K562 (cell line): ENCODE measurements at regions not wholly inside any gene's neighbourhood (a gene's known extent, or its start where the extent isn't known, plus 50 kb on each side); places are given as distances from the start of the nearest gene placed in this dataset.

Experiments
- ATAC-seq: fragments of 200-7000 bp; cut with Tn5 transposase; 3 replicates; pipeline ENCODE4 v1.9.1; 2020; ENCODE audit warnings: moderate library complexity
- BruUV-seq: library from RNA; stranded (reverse); fragments of 400-500 nt; replicated peaks from 2 replicates; lab custom pipeline; 2021; lab: Mats Ljungman, UMichigan
- CTCF ChIA-PET: fragments of 300-600 bp; formaldehyde crosslinking; extraction: SDS; loops from one replicate; lab custom pipeline; 2021; ENCODE audit warnings: low intra/inter-chr PET ratio; lab: Yijun Ruan, JAX
- POLR2A ChIA-PET: fragments of 300-600, 350-650 bp; sonication (Branson Sonifier 250); formaldehyde crosslinking; extraction: SDS; loops from one replicate; lab custom pipeline; 2021; ENCODE audit warnings: antibody characterized with exemption, inconsistent platforms; lab: Yijun Ruan, JAX
- DNase-seq, 4 experiments: peaks; one replicate each; pipeline versions ENCODE4 v3.0.0 to v3.0.0-alpha.2; 2011 to 2018; ENCODE audit warnings: low spot score in 3 of 4, mixed read lengths in 3 of 4; ENCODE audit errors: extremely low read depth in 1 of 4
- FAIRE-seq: peaks from 2 replicates; lab custom pipeline; 2011; peaks lifted over from hg19 to GRCh38; lab: Jason Lieb, UNC
- H2AFZ ChIP-seq: 2 replicates; pipeline ENCODE4 v1.6.0; 2011; ENCODE audit warnings: low read depth, low read length, control low read depth, inconsistent platforms
- H3K27ac ChIP-seq: fragments of 200-600 bp; 3 replicates; pipeline ENCODE4 v1.8.0; 2011; ENCODE audit warnings: low read depth, mild to moderate bottlenecking, control low read depth, inconsistent platforms, low read length, moderate library complexity, mixed read lengths; ENCODE audit errors: extremely low read depth
- H3K27me3 ChIP-seq, 2 experiments: fragments of 300-600 bp in 1 of 2; 2 replicates in 1 of 2; 3 replicates in 1 of 2; pipeline versions ENCODE4 v1.6.0 to v1.8.0; 2011; ENCODE audit warnings: inconsistent platforms in 2 of 2, low read length in 2 of 2, mild to moderate bottlenecking in 1 of 2, mixed read lengths in 1 of 2, moderate library complexity in 1 of 2; ENCODE audit not compliant: control insufficient read depth in 2 of 2, insufficient read depth in 2 of 2
- H3K36me3 ChIP-seq: fragments of 300-600 bp; 3 replicates; pipeline ENCODE4 v1.8.0; 2011; ENCODE audit warnings: mild to moderate bottlenecking, low read length, inconsistent platforms; ENCODE audit not compliant: control insufficient read depth, insufficient read depth
- H3K4me1 ChIP-seq, 2 experiments: fragments of 200-600 bp in 1 of 2; replicated peaks in 1 of 2; 2 replicates in 1 of 2; 3 replicates in 1 of 2; pipeline versions ENCODE4 v1.5.1 to v1.8.0; 2011; ENCODE audit warnings: inconsistent platforms in 2 of 2, low read length in 2 of 2, mild to moderate bottlenecking in 1 of 2, mixed read lengths in 1 of 2, moderate library complexity in 1 of 2; ENCODE audit not compliant: control insufficient read depth in 2 of 2, insufficient read depth in 2 of 2
- H3K4me2 ChIP-seq: 2 replicates; pipeline ENCODE4 v1.6.1; 2011; ENCODE audit warnings: low read length, control low read depth, inconsistent platforms, mixed read lengths; ENCODE audit not compliant: insufficient read depth
- H3K4me3 ChIP-seq: fragments of 200-600 bp; sonication (generic), shearing (Covaris generic); 2 replicates; pipeline ENCODE4 v1.5.1; 2016; ENCODE audit warnings: control low read depth, inconsistent platforms
- H3K79me2 ChIP-seq: fragments of 200-600 bp; 3 replicates; pipeline ENCODE4 v1.8.0; 2011; ENCODE audit warnings: low read length, inconsistent platforms; ENCODE audit not compliant: control insufficient read depth, insufficient read depth
- H3K9ac ChIP-seq, 2 experiments: 2 replicates each; pipeline versions ENCODE4 v1.6.0 to v1.6.1; 2011; ENCODE audit warnings: low read depth in 2 of 2, low read length in 2 of 2, control low read depth in 1 of 2, inconsistent platforms in 1 of 2, mild to moderate bottlenecking in 1 of 2, mixed read lengths in 1 of 2; ENCODE audit not compliant: insufficient read depth in 1 of 2
- H3K9me1 ChIP-seq: one replicate; pipeline ENCODE4 v1.6.0; 2011; ENCODE audit warnings: inconsistent platforms, mild to moderate bottlenecking, low read length, moderate library complexity; ENCODE audit not compliant: control insufficient read depth, insufficient read depth
- H3K9me3 ChIP-seq: replicated peaks from 2 replicates; pipeline ENCODE4 v1.5.1; 2011; ENCODE audit warnings: low read depth, low read length, inconsistent platforms; ENCODE audit not compliant: control insufficient read depth, insufficient read depth
- H4K20me1 ChIP-seq: replicated peaks from 2 replicates; pipeline ENCODE4 v1.6.1; 2011; ENCODE audit warnings: low read length, inconsistent platforms, mixed read lengths; ENCODE audit not compliant: control insufficient read depth, insufficient read depth
- ARNT ChIP-seq, 2 experiments: fragments of 450-650 bp; IDR thresholded peaks; 2 replicates each; pipeline ENCODE4 v1.6.1; 2016; ENCODE audit warnings: mild to moderate bottlenecking in 1 of 2
- CAMTA2 ChIP-seq: fragments of 250-450 bp; sonication (Bioruptor Pico); conservative IDR thresholded peaks from 2 replicates; pipeline ENCODE4 v1.5.1; 2022
- DACH1 ChIP-seq: fragments of 450-650 bp; IDR thresholded peaks from 2 replicates; pipeline ENCODE4 v1.6.1; 2018; ENCODE audit not compliant: partially characterized antibody
- HNRNPL ChIP-seq: fragments of 200-400 bp; formaldehyde crosslinking; IDR thresholded peaks from 2 replicates; pipeline ENCODE4 v1.6.1; 2017; ENCODE audit warnings: low read depth, mild to moderate bottlenecking, low read length
- MTF1 ChIP-seq: fragments of 250-450 bp; sonication (Bioruptor Pico); IDR thresholded peaks from 2 replicates; pipeline ENCODE4 v1.9.0; 2021; ENCODE audit warnings: moderate library complexity, mild to moderate bottlenecking, inconsistent platforms, borderline replicate concordance
- PTTG1 ChIP-seq: fragments of 450-650 bp; IDR thresholded peaks from 2 replicates; pipeline ENCODE4 v1.6.1; 2016; ENCODE audit warnings: low read depth, mild to moderate bottlenecking, missing genetic modification characterization, missing compliant biosample characterization
- SETDB1 ChIP-seq: IDR thresholded peaks from one replicate; pipeline ENCODE4 v1.6.1; 2012; ENCODE audit warnings: low read length, control low read depth, inconsistent platforms
- TBP ChIP-seq: optimal IDR thresholded peaks from 2 replicates; pipeline ENCODE3; 2011; ENCODE audit warnings: low read depth, low read length, improper control_type of control experiment
- TCFL5 ChIP-seq: fragments of 250-450 bp; sonication (Bioruptor Pico); conservative IDR thresholded peaks from 2 replicates; pipeline ENCODE4 v1.6.1; 2021; ENCODE audit warnings: mild to moderate bottlenecking, moderate library complexity, matching md5 sums
- WGBS: fragments of 100-300 bp; shearing (Covaris generic); methylation state at CpG from one replicate; pipeline ENCODE4 v1.1.6; 2016; ENCODE audit warnings: low coverage, mixed read lengths; ENCODE audit not compliant: insufficient coverage; ENCODE audit errors: missing lambda C conversion rate; 5-methylcytosine and 5-hydroxymethylcytosine counted together
- in situ Hi-C: fragments of 300-500 bp; cut with MboI; formaldehyde crosslinking; loops from 4 replicates; pipeline ENCODE4 v1.15.0; 2018; ENCODE audit warnings: inconsistent platforms, mixed read lengths
- intact Hi-C: fragments of 100-400 bp; cut with micrococcal nuclease; formaldehyde crosslinking; loops from 2 replicates; pipeline ENCODE4 v1.14.2; 2022

DNA sequence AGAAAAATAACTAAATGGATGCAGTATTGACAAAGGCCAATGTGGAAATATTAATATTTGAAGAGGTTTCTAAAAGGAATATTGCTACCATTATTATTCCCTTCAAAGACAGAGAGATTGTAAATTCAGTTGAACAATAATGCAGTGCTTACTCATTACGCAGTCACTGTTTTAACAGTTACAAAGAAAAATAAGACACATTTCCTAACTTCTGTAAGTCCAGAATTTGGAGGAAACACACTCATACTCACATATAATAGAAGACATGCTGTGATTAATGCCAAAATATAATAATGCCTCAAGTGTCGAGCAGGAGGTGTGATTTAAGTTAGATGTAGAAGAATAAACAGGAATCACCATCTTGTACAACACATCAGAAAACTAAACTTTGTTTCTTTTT lies 389.2 kb downstream of the FBXO15 start:
- in situ Hi-C loops: no loop called here
- no peaks in the 10 kb centered on the region for H3K36me3 ChIP-seq
- no peaks in the 10 kb centered on the region for H4K20me1 ChIP-seq
- FAIRE-seq (no peak), ATAC-seq (no peak), DNase-seq (no peak)
- no peaks in the 10 kb centered on the region for H3K4me1 ChIP-seq
- H3K9me1 ChIP-seq: no peaks in the 10 kb centered on the region
- no peak overlapping the region for H3K4me3 ChIP-seq
- H3K4me2 ChIP-seq: no peak overlapping the region
- no peaks in the 10 kb centered on the region for H3K27me3 ChIP-seq
- POLR2A ChIA-PET: no interaction called here
- CTCF ChIA-PET: no interaction called here
- H3K9ac ChIP-seq: no peak overlapping the region
- no peak overlapping the region for H2AFZ ChIP-seq
- 4% methylated on average over 2 of the region's 2 CpGs for WGBS
- TF ChIP-seq ARNT (IDR thresholded peaks at IDR 0.05) (no peak), TCFL5 (CRISPR knock-in tag) (no peak), CAMTA2 (no peak), HNRNPL (no peak), DACH1 (no peak), TBP (no peak), MTF1 (no peak), PTTG1 (no peak), SETDB1 (no peak)
- no TSS peak for BruUV-seq
- H3K9me3 ChIP-seq: no peaks in the 10 kb centered on the region
- intact Hi-C loops: no loop called here
- H3K79me2 ChIP-seq: no peaks in the 10 kb centered on the region
- no peak overlapping the region for H3K27ac ChIP-seq
